OCI-LY1 (cell line): ENCODE measurements at regions not wholly inside any gene's neighbourhood (a gene's known extent, or its start where the extent isn't known, plus 50 kb on each side); places are given as distances from the start of the nearest gene placed in this dataset.

Source experiments
- H2AFZ ChIP-seq: fragments of 200-600 bp; sonication (generic), shearing (Covaris generic); 2 replicates; pipeline ENCODE4 v1.6.0; 2014; ENCODE audit warnings: antibody characterized with exemption, mild to moderate bottlenecking, low read length
- H3F3A ChIP-seq: fragments of 200-600 bp; sonication (generic), shearing (Covaris generic); 2 replicates; pipeline ENCODE4 v1.6.0; 2014; ENCODE audit warnings: mild to moderate bottlenecking, antibody characterized with exemption, low read length, moderate library complexity; ENCODE audit not compliant: insufficient read depth
- H3K27ac ChIP-seq: fragments of 200-600 bp; sonication (generic); 2 replicates; pipeline ENCODE4 v1.5.1; 2014; ENCODE audit warnings: low read length, mixed run types, mild to moderate bottlenecking, low read depth; ENCODE audit not compliant: poor library complexity, severe bottlenecking
- H3K27me3 ChIP-seq: fragments of 200-600 bp; sonication (generic); 2 replicates; pipeline ENCODE4 v1.6.0; 2014; ENCODE audit warnings: antibody characterized with exemption, mild to moderate bottlenecking, low read length, moderate library complexity; ENCODE audit not compliant: insufficient read depth
- H3K36me3 ChIP-seq: fragments of 200-600 bp; sonication (generic); 2 replicates; pipeline ENCODE4 v1.6.1; 2014; ENCODE audit warnings: mild to moderate bottlenecking, antibody characterized with exemption, low read length, moderate library complexity, mixed read lengths; ENCODE audit not compliant: insufficient read depth
- H3K4me1 ChIP-seq: fragments of 200-600 bp; sonication (generic); 2 replicates; pipeline ENCODE4 v1.5.1; 2014; ENCODE audit warnings: mild to moderate bottlenecking, low read length, moderate library complexity; ENCODE audit not compliant: insufficient read depth, severe bottlenecking
- H3K4me2 ChIP-seq: fragments of 200-600 bp; sonication (generic), shearing (Covaris generic); 2 replicates; pipeline ENCODE4 v1.6.1; 2014; ENCODE audit warnings: low read length
- H3K4me3 ChIP-seq: fragments of 200-600 bp; sonication (generic); 2 replicates; pipeline ENCODE4 v1.5.1; 2014; ENCODE audit warnings: low read length, low read depth, mild to moderate bottlenecking, mixed read lengths; ENCODE audit not compliant: poor library complexity, severe bottlenecking
- H3K79me2 ChIP-seq: fragments of 200-600 bp; shearing (Covaris generic); 2 replicates; pipeline ENCODE4 v1.6.1; 2016; ENCODE audit warnings: mixed run types, low read length, mixed read lengths; ENCODE audit not compliant: insufficient read depth
- H3K9ac ChIP-seq: fragments of 200-600 bp; sonication (generic), shearing (Covaris generic); 2 replicates; pipeline ENCODE4 v1.6.1; 2014; ENCODE audit warnings: mild to moderate bottlenecking, low read length, mixed read lengths
- H3K9me2 ChIP-seq: fragments of 200-600 bp; sonication (generic), shearing (Covaris generic); 2 replicates; pipeline ENCODE4 v1.6.1; 2014; ENCODE audit warnings: low read depth, mild to moderate bottlenecking, low read length, mixed read lengths
- H3K9me3 ChIP-seq: fragments of 200-600 bp; shearing (Covaris generic); 2 replicates; pipeline ENCODE4 v1.6.1; 2014; ENCODE audit warnings: low read length, mixed read lengths
- H4K20me1 ChIP-seq: fragments of 200-600 bp; sonication (generic), shearing (Covaris generic); 2 replicates; pipeline ENCODE4 v1.6.0; 2016; ENCODE audit warnings: mild to moderate bottlenecking, low read length; ENCODE audit not compliant: insufficient read depth
- EZH2 ChIP-seq: fragments of 200-600 bp; sonication (generic), shearing (Covaris generic); IDR thresholded peaks from 2 replicates; pipeline ENCODE4 v1.8.0; 2017; ENCODE audit warnings: borderline replicate concordance, mixed run types, mild to moderate bottlenecking, antibody characterized with exemption, low read length, moderate library complexity, mixed read lengths
- TF ChIP-seq, protein P1 (sequence below): fragments of 200-600 bp; sonication (generic), shearing (Covaris generic); IDR thresholded peaks from 2 replicates; pipeline ENCODE4 v1.5.1; 2017; ENCODE audit warnings: mild to moderate bottlenecking, antibody characterized with exemption, low read length, moderate library complexity, mixed read lengths

DNA sequence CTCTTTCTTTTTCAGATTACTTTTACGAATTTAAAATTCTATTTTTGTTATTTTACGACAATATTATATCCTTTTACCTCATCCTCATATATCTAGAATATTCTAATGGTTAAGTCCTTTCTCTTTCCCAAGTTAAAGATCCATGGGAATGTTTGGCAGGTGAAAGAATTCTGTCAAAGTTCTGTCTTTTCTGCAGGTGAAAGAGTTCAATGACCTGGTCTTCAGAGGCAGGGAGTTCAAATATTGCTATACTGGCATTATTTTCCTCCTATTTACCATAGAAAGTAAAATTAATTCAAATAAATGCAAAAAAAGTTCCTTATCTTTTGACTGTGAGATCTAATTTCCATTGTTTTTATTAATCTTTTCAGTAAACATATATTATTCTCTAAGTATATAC, 194.3 kb downstream of the ARL4A start:
- Histone ChIP-seq H3K27ac (no peak overlapping the region), H3K4me2 (no peak overlapping the region), H3F3A (no peaks in the 10 kb centered on the region), H2AFZ (no peak overlapping the region), H3K4me3 (no peak overlapping the region), H3K9me3 (no peaks in the 10 kb centered on the region), H3K4me1 (no peaks in the 10 kb centered on the region), H3K9me2 (no peaks in the 10 kb centered on the region), H3K36me3 (no peaks in the 10 kb centered on the region), H3K79me2 (no peaks in the 10 kb centered on the region), H3K27me3 (no peaks in the 10 kb centered on the region), H4K20me1 (no peaks in the 10 kb centered on the region), H3K9ac (no peak overlapping the region)
- no peak for TF ChIP-seq EZH2
- TF ChIP-seq, protein P1, sequence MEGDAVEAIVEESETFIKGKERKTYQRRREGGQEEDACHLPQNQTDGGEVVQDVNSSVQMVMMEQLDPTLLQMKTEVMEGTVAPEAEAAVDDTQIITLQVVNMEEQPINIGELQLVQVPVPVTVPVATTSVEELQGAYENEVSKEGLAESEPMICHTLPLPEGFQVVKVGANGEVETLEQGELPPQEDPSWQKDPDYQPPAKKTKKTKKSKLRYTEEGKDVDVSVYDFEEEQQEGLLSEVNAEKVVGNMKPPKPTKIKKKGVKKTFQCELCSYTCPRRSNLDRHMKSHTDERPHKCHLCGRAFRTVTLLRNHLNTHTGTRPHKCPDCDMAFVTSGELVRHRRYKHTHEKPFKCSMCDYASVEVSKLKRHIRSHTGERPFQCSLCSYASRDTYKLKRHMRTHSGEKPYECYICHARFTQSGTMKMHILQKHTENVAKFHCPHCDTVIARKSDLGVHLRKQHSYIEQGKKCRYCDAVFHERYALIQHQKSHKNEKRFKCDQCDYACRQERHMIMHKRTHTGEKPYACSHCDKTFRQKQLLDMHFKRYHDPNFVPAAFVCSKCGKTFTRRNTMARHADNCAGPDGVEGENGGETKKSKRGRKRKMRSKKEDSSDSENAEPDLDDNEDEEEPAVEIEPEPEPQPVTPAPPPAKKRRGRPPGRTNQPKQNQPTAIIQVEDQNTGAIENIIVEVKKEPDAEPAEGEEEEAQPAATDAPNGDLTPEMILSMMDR: no peak

GRCh38 chr7:12882710-12883109, 195.3 kb downstream of the ARL4A start:
- TF ChIP-seq, protein P1: no peak
- no peak for TF ChIP-seq EZH2
- H3K4me1 ChIP-seq: no peaks in the 10 kb centered on the region
- H3K9ac ChIP-seq: no peak overlapping the region

GRCh38 chr7:12884033-12884432, 196.6 kb downstream of the ARL4A start:
- TF ChIP-seq, protein P1: no peak
- no peak for TF ChIP-seq EZH2
- no peak overlapping the region for H3K27ac ChIP-seq
- H3K9me3 ChIP-seq: no peaks in the 10 kb centered on the region
- H3K9ac ChIP-seq: no peak overlapping the region
- no peaks in the 10 kb centered on the region for H3F3A ChIP-seq
- no peaks in the 10 kb centered on the region for H3K79me2 ChIP-seq
- H3K4me2 ChIP-seq: no peak overlapping the region
- no peak overlapping the region for H2AFZ ChIP-seq
- no peaks in the 10 kb centered on the region for H3K4me1 ChIP-seq
- H3K36me3 ChIP-seq: no peaks in the 10 kb centered on the region
- no peak overlapping the region for H3K4me3 ChIP-seq
- no peaks in the 10 kb centered on the region for H3K9me2 ChIP-seq
- H4K20me1 ChIP-seq: no peaks in the 10 kb centered on the region
- H3K27me3 ChIP-seq: no peaks in the 10 kb centered on the region

More at GRCh38 chr7:12882710-12883109, 195.3 kb downstream of the ARL4A start:
- Histone ChIP-seq H4K20me1 (no peaks in the 10 kb centered on the region), H3K27ac (no peak overlapping the region), H3K36me3 (no peaks in the 10 kb centered on the region), H3K27me3 (no peaks in the 10 kb centered on the region), H3K4me2 (no peak overlapping the region), H3K4me3 (no peak overlapping the region), H2AFZ (no peak overlapping the region), H3F3A (no peaks in the 10 kb centered on the region), H3K9me3 (no peaks in the 10 kb centered on the region), H3K9me2 (no peaks in the 10 kb centered on the region), H3K79me2 (no peaks in the 10 kb centered on the region)
